Natural killer cell (primary cell): ENCODE measurements at regions not wholly inside any gene's neighbourhood (a gene's known extent, or its start where the extent isn't known, plus 50 kb on each side); places are given as distances from the start of the nearest gene placed in this dataset.

ENCODE experiments used
- ATAC-seq, 3 donors: fragments of 150-1000 bp in 2 of 3; fragments of 200-7000 bp in 1 of 3; cut with Tn5 transposase; 1 replicate in 1 of 3; 2 replicates in 2 of 3; pipeline ENCODE4 v1.10.0; 2021; ENCODE audit warnings: mild to moderate bottlenecking in 2 of 3, moderate library complexity in 2 of 3
- DNase-seq, 2 donors: peaks; one replicate each; pipeline versions ENCODE4 v3.0.0 to v3.0.0-alpha.2; 2013 to 2021; ENCODE audit warnings: mixed read lengths in 1 of 2
- H3K27ac ChIP-seq: one replicate; pipeline ENCODE4 v1.5.1; 2013; ENCODE audit warnings: mild to moderate bottlenecking, low read length
- H3K27me3 ChIP-seq: one replicate; pipeline ENCODE4 v1.6.1; 2013; ENCODE audit warnings: low read length; ENCODE audit not compliant: control insufficient read depth, insufficient read depth
- H3K36me3 ChIP-seq: one replicate; pipeline ENCODE4 v1.6.1; 2013; ENCODE audit warnings: low read length; ENCODE audit not compliant: control insufficient read depth, insufficient read depth
- H3K4me1 ChIP-seq: one replicate; pipeline ENCODE4 v1.6.1; 2013; ENCODE audit warnings: low read length; ENCODE audit not compliant: control insufficient read depth, insufficient read depth
- H3K4me3 ChIP-seq: one replicate; pipeline ENCODE4 v1.5.1; 2013; ENCODE audit warnings: low read length
- H3K9me3 ChIP-seq: one replicate; pipeline ENCODE4 v1.6.1; 2013; ENCODE audit warnings: low read length; ENCODE audit not compliant: control insufficient read depth, insufficient read depth
- H3K27ac Mint-ChIP-seq, 2 donors: one replicate each; pipeline ENCODE4 v1.8.0; 2022; ENCODE audit warnings: mild to moderate bottlenecking in 2 of 2, mixed read lengths in 2 of 2, moderate library complexity in 1 of 2
- H3K27me3 Mint-ChIP-seq, 2 donors: one replicate each; pipeline ENCODE4 v1.8.0; 2022; ENCODE audit warnings: low read depth in 2 of 2, mixed read lengths in 2 of 2
- H3K36me3 Mint-ChIP-seq: one replicate; pipeline ENCODE4 v1.8.0; 2022; ENCODE audit warnings: mixed read lengths
- H3K4me1 Mint-ChIP-seq, 2 donors: one replicate each; pipeline ENCODE4 v1.8.0; 2022; ENCODE audit warnings: mixed read lengths in 2 of 2
- H3K4me3 Mint-ChIP-seq: one replicate; pipeline ENCODE4 v1.8.0; 2022; ENCODE audit warnings: mild to moderate bottlenecking, moderate library complexity, mixed read lengths
- H3K9me3 Mint-ChIP-seq, 2 donors: one replicate each; pipeline ENCODE4 v1.8.0; 2022; ENCODE audit warnings: mixed read lengths in 2 of 2
- CTCF ChIP-seq: fragments of 200-600 bp; IDR thresholded peaks from one replicate; pipeline ENCODE4 v1.8.0; 2022; ENCODE audit warnings: antibody characterized with exemption
- WGBS: methylation state at CpG from one replicate; pipeline ENCODE4 v1.1.7; 2013; ENCODE audit warnings: missing lambda C conversion rate; ENCODE audit not compliant: insufficient coverage; 5-methylcytosine and 5-hydroxymethylcytosine counted together
- intact Hi-C: fragments of 100-400 bp; cut with micrococcal nuclease; formaldehyde crosslinking; loops from one replicate; pipeline ENCODE4 v1.14.2; 2022

DNA sequence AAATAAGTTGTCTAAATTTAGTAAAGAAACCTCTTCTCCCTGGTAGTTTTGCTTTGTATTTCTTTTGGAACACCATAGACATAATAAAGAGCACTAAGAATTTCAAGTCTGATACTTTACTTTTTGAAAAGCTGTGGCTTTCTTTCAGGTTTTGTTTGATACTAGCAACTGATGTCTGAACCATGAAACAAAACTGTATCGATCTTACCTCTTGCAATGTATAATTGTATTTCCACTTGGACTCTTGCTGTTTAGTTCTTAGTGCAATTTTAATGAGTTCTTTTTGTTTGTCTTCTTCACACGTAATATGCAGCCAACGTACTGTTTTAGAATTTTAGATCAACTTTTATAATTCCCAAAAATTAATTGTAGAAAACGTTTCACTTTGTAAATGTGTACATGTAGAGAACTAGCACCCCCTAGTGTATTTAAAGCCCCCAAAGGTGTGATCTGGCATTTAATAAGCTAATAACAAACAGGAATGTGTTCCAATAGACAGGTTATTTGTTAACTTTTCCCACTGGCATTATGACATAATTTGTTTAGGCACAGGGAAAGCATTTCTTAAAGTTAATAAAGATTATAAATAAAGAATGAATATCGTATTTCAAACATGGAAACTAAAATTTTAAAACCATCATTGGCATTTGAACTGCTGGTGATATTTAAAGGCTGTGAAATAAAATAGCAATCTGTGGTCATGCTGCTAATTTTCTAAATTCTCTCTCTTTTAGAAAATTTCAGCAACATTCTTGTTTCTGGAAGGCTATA is 289.1 kb upstream of the DNAJC19 start:
- H3K27me3 ChIP-seq = peaks cover 2% of the 10 kb centered on the region
- H3K9me3 ChIP-seq = no peaks in the 10 kb centered on the region
- ATAC-seq (no peak), DNase-seq (peak in 1 of 2 donors; percentile 12)
- Mint-ChIP-seq H3K9me3 (peaks cover 0 to 2% of the 10 kb centered on the region in 2 donors), H3K36me3 (no peaks in the 10 kb centered on the region), H3K4me3 (no peak overlapping the region), H3K4me1 (no peaks in the 10 kb centered on the region), H3K27ac (no peak overlapping the region), H3K27me3 (peaks cover 0 to 3% of the 10 kb centered on the region in 2 donors)
- TF ChIP-seq CTCF = no peak
- H3K27ac ChIP-seq = no peak overlapping the region
- no peaks in the 10 kb centered on the region for H3K36me3 ChIP-seq
- no peak overlapping the region for H3K4me3 ChIP-seq
- whole genome bisulfite sequencing = 100% methylated on average over 1 of the region's 5 CpGs
- intact Hi-C loops = no loop called here
- H3K4me1 ChIP-seq = no peaks in the 10 kb centered on the region

DNA sequence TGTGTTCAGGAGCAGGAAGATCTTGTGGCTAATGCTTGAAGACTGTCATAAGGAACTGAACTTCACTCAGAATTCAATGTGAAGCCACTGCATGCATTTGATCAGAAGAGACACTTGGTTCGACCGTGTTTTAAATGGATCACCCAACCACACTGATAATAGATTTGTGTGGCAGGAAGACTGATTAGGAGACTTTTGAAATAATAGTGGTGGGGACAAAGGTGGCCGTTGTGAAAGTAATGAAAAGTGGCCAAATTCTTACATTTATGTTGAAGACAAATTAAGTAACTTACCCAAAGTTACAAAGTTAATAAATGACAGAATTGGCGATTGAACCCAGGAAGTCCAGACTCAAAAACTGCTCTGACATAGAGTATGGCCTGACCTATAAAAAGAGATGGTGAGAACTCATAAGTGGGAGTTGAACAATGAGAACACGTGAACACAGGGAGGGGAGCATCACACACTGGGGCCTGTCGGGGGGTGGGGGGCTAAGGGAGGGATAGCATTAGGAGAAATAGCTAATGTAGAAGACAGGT is 286.9 kb upstream of the DNAJC19 start:
- TF ChIP-seq CTCF = no peak
- Histone ChIP-seq H3K9me3 (no peaks in the 10 kb centered on the region), H3K4me3 (no peak overlapping the region), H3K27me3 (peaks cover 2% of the 10 kb centered on the region), H3K4me1 (no peaks in the 10 kb centered on the region), H3K36me3 (no peaks in the 10 kb centered on the region), H3K27ac (no peak overlapping the region)
- Mint-ChIP-seq H3K27ac (no peak overlapping the region), H3K9me3 (peaks cover 0 to 2% of the 10 kb centered on the region in 2 donors), H3K4me1 (no peaks in the 10 kb centered on the region), H3K27me3 (peaks cover 0 to 3% of the 10 kb centered on the region in 2 donors), H3K36me3 (no peaks in the 10 kb centered on the region), H3K4me3 (no peak overlapping the region)
- intact Hi-C loops = no loop called here
- ATAC-seq (no peak), DNase-seq (no peak)
- 91% methylated on average over 5 of the region's 6 CpGs for WGBS

GRCh38 chr3:181274025-181274424 is 284.5 kb upstream of the DNAJC19 start:
- ATAC-seq = no peak
- H3K27me3 Mint-ChIP-seq = peaks cover 0 to 3% of the 10 kb centered on the region in 2 donors
- intact Hi-C loops = no loop called here
- WGBS = 86% methylated on average over 1 of the region's 1 CpG
- Histone ChIP-seq H3K27me3 (peaks cover 2% of the 10 kb centered on the region), H3K4me1 (no peaks in the 10 kb centered on the region), H3K27ac (no peak overlapping the region), H3K4me3 (no peak overlapping the region), H3K36me3 (no peaks in the 10 kb centered on the region), H3K9me3 (no peaks in the 10 kb centered on the region)
- TF ChIP-seq CTCF = no peak
- H3K36me3 Mint-ChIP-seq = no peaks in the 10 kb centered on the region
- no peak overlapping the region for H3K4me3 Mint-ChIP-seq
- DNase-seq = no peak
- H3K27ac Mint-ChIP-seq = no peak overlapping the region
- H3K9me3 Mint-ChIP-seq = peaks cover 0 to 2% of the 10 kb centered on the region in 2 donors
- no peaks in the 10 kb centered on the region for H3K4me1 Mint-ChIP-seq

DNA sequence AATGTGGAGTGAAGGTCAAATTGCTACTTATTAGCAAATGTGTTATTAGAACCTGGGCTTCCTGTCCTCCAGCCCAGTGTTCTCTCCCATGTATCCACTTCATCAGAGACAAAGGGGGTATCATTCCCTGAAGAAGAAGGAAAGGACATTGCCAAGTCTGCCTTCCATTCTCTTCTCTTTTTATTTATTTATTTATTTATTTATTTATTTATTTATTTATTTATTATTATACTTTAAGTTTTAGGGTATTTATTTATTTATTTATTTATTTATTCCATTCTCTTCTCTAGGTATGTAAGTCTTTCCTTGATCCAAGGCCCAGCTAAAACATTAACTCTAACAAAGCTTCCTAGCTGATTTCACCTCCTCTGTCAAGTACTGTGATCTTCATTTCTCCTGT is 277.8 kb upstream of the DNAJC19 start:
- intact Hi-C loops = no loop called here
- H3K27me3 Mint-ChIP-seq = no peaks in the 10 kb centered on the region

More for the DNA sequence above, 277.8 kb upstream of the DNAJC19 start:
- Mint-ChIP-seq H3K4me3 (no peak overlapping the region), H3K36me3 (no peaks in the 10 kb centered on the region), H3K27ac (no peak overlapping the region), H3K9me3 (peaks cover 4 to 10% of the 10 kb centered on the region in 2 donors), H3K4me1 (peaks cover 5% of the 10 kb centered on the region in 2 donors)
- DNase-seq (no peak), ATAC-seq (no peak)
- no peaks in the 10 kb centered on the region for H3K9me3 ChIP-seq
- H3K4me3 ChIP-seq = no peak overlapping the region
- no peaks in the 10 kb centered on the region for H3K4me1 ChIP-seq
- no peaks in the 10 kb centered on the region for H3K36me3 ChIP-seq
- no peak for TF ChIP-seq CTCF
- no peaks in the 10 kb centered on the region for H3K27me3 ChIP-seq
- H3K27ac ChIP-seq = no peak overlapping the region
